Natural killer cell (primary cell): ENCODE measurements at regions not wholly inside any gene's neighbourhood (a gene's known extent, or its start where the extent isn't known, plus 50 kb on each side); places are given as distances from the start of the nearest gene placed in this dataset.
A peak's percentile ranks its signal among the peaks of the same experiment; 100 is the strongest.

ENCODE experiments used
- ATAC-seq, 3 donors: fragments of 150-1000 bp in 2 of 3; fragments of 200-7000 bp in 1 of 3; cut with Tn5 transposase; 1 replicate in 1 of 3; 2 replicates in 2 of 3; pipeline ENCODE4 v1.10.0; 2021; ENCODE audit warnings: mild to moderate bottlenecking in 2 of 3, moderate library complexity in 2 of 3
- DNase-seq, 2 donors: peaks; one replicate each; pipeline versions ENCODE4 v3.0.0 to v3.0.0-alpha.2; 2013 to 2021; ENCODE audit warnings: mixed read lengths in 1 of 2
- H3K27ac ChIP-seq: one replicate; pipeline ENCODE4 v1.5.1; 2013; ENCODE audit warnings: mild to moderate bottlenecking, low read length
- H3K27me3 ChIP-seq: one replicate; pipeline ENCODE4 v1.6.1; 2013; ENCODE audit warnings: low read length; ENCODE audit not compliant: control insufficient read depth, insufficient read depth
- H3K36me3 ChIP-seq: one replicate; pipeline ENCODE4 v1.6.1; 2013; ENCODE audit warnings: low read length; ENCODE audit not compliant: control insufficient read depth, insufficient read depth
- H3K4me1 ChIP-seq: one replicate; pipeline ENCODE4 v1.6.1; 2013; ENCODE audit warnings: low read length; ENCODE audit not compliant: control insufficient read depth, insufficient read depth
- H3K4me3 ChIP-seq: one replicate; pipeline ENCODE4 v1.5.1; 2013; ENCODE audit warnings: low read length
- H3K9me3 ChIP-seq: one replicate; pipeline ENCODE4 v1.6.1; 2013; ENCODE audit warnings: low read length; ENCODE audit not compliant: control insufficient read depth, insufficient read depth
- H3K27ac Mint-ChIP-seq, 2 donors: one replicate each; pipeline ENCODE4 v1.8.0; 2022; ENCODE audit warnings: mild to moderate bottlenecking in 2 of 2, mixed read lengths in 2 of 2, moderate library complexity in 1 of 2
- H3K27me3 Mint-ChIP-seq, 2 donors: one replicate each; pipeline ENCODE4 v1.8.0; 2022; ENCODE audit warnings: low read depth in 2 of 2, mixed read lengths in 2 of 2
- H3K36me3 Mint-ChIP-seq: one replicate; pipeline ENCODE4 v1.8.0; 2022; ENCODE audit warnings: mixed read lengths
- H3K4me1 Mint-ChIP-seq, 2 donors: one replicate each; pipeline ENCODE4 v1.8.0; 2022; ENCODE audit warnings: mixed read lengths in 2 of 2
- H3K4me3 Mint-ChIP-seq: one replicate; pipeline ENCODE4 v1.8.0; 2022; ENCODE audit warnings: mild to moderate bottlenecking, moderate library complexity, mixed read lengths
- H3K9me3 Mint-ChIP-seq, 2 donors: one replicate each; pipeline ENCODE4 v1.8.0; 2022; ENCODE audit warnings: mixed read lengths in 2 of 2
- WGBS: methylation state at CpG from one replicate; pipeline ENCODE4 v1.1.7; 2013; ENCODE audit warnings: missing lambda C conversion rate; ENCODE audit not compliant: insufficient coverage; 5-methylcytosine and 5-hydroxymethylcytosine counted together
- intact Hi-C: fragments of 100-400 bp; cut with micrococcal nuclease; formaldehyde crosslinking; loops from one replicate; pipeline ENCODE4 v1.14.2; 2022
- TF ChIP-seq, protein P1 (sequence below): fragments of 200-600 bp; IDR thresholded peaks from one replicate; pipeline ENCODE4 v1.8.0; 2022; ENCODE audit warnings: antibody characterized with exemption

DNA sequence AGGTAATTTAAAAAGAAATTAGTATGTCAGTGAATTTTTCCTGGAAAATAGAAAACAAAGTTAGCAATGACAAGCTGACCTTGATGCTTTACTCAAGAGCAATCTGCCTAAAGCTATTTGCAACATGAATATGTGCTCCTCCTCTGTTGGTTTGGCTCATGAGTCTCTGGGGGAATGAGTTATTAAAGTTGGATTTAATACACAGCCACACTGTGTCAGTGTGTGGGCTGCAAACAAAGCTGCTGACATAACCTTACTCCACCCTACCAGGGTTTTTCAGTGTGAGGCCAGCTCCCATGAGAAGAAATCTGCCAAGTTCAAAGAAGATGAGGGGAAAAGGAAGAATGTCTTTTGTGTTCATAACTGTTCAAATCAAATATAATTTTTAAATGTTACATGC lies 280.5 kb downstream of the TLL1 start:
- no peaks in the 10 kb centered on the region for H3K4me1 Mint-ChIP-seq
- no peak overlapping the region for H3K4me3 Mint-ChIP-seq
- intact Hi-C loops = no loop called here
- H3K27me3 ChIP-seq = no peaks in the 10 kb centered on the region
- peaks cover 18 to 21% of the 10 kb centered on the region in 2 donors for H3K9me3 Mint-ChIP-seq
- no peaks in the 10 kb centered on the region for H3K36me3 ChIP-seq
- no peak overlapping the region for H3K27ac ChIP-seq
- no peaks in the 10 kb centered on the region for H3K9me3 ChIP-seq
- TF ChIP-seq, protein P1, sequence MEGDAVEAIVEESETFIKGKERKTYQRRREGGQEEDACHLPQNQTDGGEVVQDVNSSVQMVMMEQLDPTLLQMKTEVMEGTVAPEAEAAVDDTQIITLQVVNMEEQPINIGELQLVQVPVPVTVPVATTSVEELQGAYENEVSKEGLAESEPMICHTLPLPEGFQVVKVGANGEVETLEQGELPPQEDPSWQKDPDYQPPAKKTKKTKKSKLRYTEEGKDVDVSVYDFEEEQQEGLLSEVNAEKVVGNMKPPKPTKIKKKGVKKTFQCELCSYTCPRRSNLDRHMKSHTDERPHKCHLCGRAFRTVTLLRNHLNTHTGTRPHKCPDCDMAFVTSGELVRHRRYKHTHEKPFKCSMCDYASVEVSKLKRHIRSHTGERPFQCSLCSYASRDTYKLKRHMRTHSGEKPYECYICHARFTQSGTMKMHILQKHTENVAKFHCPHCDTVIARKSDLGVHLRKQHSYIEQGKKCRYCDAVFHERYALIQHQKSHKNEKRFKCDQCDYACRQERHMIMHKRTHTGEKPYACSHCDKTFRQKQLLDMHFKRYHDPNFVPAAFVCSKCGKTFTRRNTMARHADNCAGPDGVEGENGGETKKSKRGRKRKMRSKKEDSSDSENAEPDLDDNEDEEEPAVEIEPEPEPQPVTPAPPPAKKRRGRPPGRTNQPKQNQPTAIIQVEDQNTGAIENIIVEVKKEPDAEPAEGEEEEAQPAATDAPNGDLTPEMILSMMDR = no peak
- H3K36me3 Mint-ChIP-seq = no peaks in the 10 kb centered on the region
- no peaks in the 10 kb centered on the region for H3K4me1 ChIP-seq
- H3K27me3 Mint-ChIP-seq = no peaks in the 10 kb centered on the region
- ATAC-seq (no peak), DNase-seq (no peak)
- no peak overlapping the region for H3K4me3 ChIP-seq
- no peak overlapping the region for H3K27ac Mint-ChIP-seq

GRCh38 chr4:166162327-166162726 lies 289.3 kb downstream of the TLL1 start:
- intact Hi-C loops = no loop called here
- Histone ChIP-seq H3K27me3 (no peaks in the 10 kb centered on the region), H3K36me3 (no peaks in the 10 kb centered on the region), H3K4me1 (no peaks in the 10 kb centered on the region), H3K9me3 (no peaks in the 10 kb centered on the region), H3K27ac (no peak overlapping the region), H3K4me3 (no peak overlapping the region)
- Mint-ChIP-seq H3K27ac (no peak overlapping the region), H3K4me3 (no peak overlapping the region), H3K4me1 (no peaks in the 10 kb centered on the region), H3K36me3 (no peaks in the 10 kb centered on the region), H3K9me3 (peaks cover 8 to 11% of the 10 kb centered on the region in 2 donors), H3K27me3 (no peaks in the 10 kb centered on the region)
- DNase-seq = no peak
- no peak for ATAC-seq
- TF ChIP-seq, protein P1 = no peak
- WGBS = 82% methylated on average over 2 of the region's 4 CpGs

DNA sequence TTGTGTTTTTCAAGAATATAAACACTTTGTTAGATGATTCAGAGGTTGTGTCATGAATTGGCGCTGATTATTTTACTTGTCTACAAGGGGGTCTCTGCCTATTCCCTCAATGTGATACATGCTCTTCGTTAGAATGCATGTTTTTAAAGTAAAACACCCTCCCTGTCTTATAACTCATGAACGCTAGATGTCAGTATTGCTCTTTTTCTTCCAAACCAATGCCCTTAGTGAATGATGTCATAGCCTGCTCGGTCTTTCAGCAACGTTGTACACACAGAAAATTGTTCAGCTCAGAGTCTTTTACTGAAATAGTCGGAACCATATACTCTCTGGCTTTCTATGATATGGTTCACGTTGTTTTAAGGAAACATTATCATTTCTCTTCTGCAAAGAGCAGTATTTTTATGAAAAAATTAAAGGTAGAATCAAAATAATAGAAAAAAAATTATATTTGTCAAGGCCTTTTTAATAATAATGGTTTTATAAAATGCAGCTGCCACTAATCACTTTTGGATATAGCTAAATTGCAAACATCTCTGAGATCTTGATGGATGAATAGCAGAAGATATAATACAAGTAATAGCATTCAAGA lies 292.9 kb downstream of the TLL1 start:
- H3K4me3 Mint-ChIP-seq = no peak overlapping the region
- intact Hi-C loops = no loop called here
- H3K4me3 ChIP-seq = no peak overlapping the region
- TF ChIP-seq, protein P1 = no peak
- no peak overlapping the region for H3K27ac ChIP-seq
- no peaks in the 10 kb centered on the region for H3K36me3 ChIP-seq
- DNase-seq (peak in 1 of 2 donors; percentile 52), ATAC-seq (peak in 1 of 3 donors; percentile 41)
- H3K4me1 Mint-ChIP-seq = no peaks in the 10 kb centered on the region
- H3K27ac Mint-ChIP-seq = no peak overlapping the region
- H3K9me3 Mint-ChIP-seq = no peaks in the 10 kb centered on the region
- no peaks in the 10 kb centered on the region for H3K36me3 Mint-ChIP-seq
- H3K27me3 Mint-ChIP-seq = no peaks in the 10 kb centered on the region
- no peaks in the 10 kb centered on the region for H3K27me3 ChIP-seq
- no peaks in the 10 kb centered on the region for H3K4me1 ChIP-seq
- 0% methylated on average over 5 of the region's 7 CpGs for WGBS
- no peaks in the 10 kb centered on the region for H3K9me3 ChIP-seq

DNA sequence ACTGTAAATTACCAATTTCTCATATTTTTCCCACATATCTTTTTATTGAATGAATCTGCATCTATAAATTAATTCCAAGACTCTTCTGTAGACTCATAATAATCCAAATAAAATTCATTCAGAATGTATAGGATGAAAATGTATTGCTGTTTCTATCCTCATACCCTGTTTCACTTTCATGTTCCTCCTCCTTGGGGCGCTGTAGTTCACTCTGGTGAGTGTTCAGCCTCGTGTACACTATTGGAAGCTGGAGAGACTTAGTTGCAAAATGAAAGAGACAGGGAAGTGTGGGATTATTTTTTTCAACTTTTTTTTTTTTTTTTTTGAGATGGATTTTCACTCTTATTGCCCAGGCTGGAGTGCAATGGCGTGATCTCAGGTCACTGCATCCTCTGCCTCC lies 296.1 kb downstream of the TLL1 start:
- H3K4me3 Mint-ChIP-seq = no peak overlapping the region
- H3K4me3 ChIP-seq = no peak overlapping the region
- peaks cover 0 to 2% of the 10 kb centered on the region in 2 donors for H3K9me3 Mint-ChIP-seq
- WGBS = 92% methylated on average over 1 of the region's 3 CpGs
- H3K4me1 Mint-ChIP-seq = no peaks in the 10 kb centered on the region
- H3K36me3 Mint-ChIP-seq = no peaks in the 10 kb centered on the region
- H3K9me3 ChIP-seq = no peaks in the 10 kb centered on the region
- no peak for ATAC-seq
- DNase-seq = no peak
- no peaks in the 10 kb centered on the region for H3K4me1 ChIP-seq
- no peaks in the 10 kb centered on the region for H3K36me3 ChIP-seq
- H3K27ac ChIP-seq = no peak overlapping the region
- H3K27me3 ChIP-seq = no peaks in the 10 kb centered on the region
- H3K27me3 Mint-ChIP-seq = no peaks in the 10 kb centered on the region
- H3K27ac Mint-ChIP-seq = no peak overlapping the region
- intact Hi-C loops = no loop called here
- TF ChIP-seq, protein P1 = no peak
